ENCODE measurements at regions not wholly inside any gene's neighbourhood (a gene's known extent, or its start where the extent isn't known, plus 50 kb on each side); places are given as distances from the start of the nearest gene placed in this dataset.

DNA sequence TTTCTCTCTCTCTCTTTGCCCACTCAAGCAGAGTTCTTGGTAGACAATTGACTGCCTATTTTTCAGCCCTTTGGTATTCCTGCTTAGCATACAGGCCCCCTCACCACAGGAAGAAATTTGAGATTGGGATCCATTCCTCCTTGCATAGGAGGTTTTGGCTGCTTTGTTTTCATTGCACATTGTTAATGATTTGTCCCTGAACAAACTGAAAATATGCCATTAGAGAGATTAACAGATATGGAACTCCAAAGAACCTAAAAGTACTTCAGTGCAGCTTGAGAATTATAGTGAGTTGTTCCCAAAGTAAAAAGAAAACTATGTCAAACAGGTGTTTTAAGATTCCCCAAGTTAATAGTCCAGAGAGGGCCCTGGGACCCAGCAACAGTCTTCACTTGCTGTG is 200.0 kb downstream of the TTLL7 start:
- Histone ChIP-seq H3K4me3 (ENCODE audit: low read length in 2 of 2) (no peak overlapping the region), H3K4me1 (ENCODE audit: control insufficient read depth in 2 of 2, insufficient read depth in 2 of 2, low read length in 2 of 2) (no peaks in the 10 kb centered on the region), H3K9me3 (ENCODE audit: control insufficient read depth in 2 of 2, insufficient read depth in 1 of 2, low read length in 1 of 2) (no peaks in the 10 kb centered on the region), H3K27me3 (ENCODE audit: control insufficient read depth in 2 of 2, insufficient read depth in 1 of 2, low read length in 1 of 2) (no peaks in the 10 kb centered on the region), H3K27ac (ENCODE audit: low read depth in 1 of 2, low read length in 1 of 2) (no peak overlapping the region), H3K36me3 (ENCODE audit: control insufficient read depth in 2 of 2, insufficient read depth in 2 of 2, low read length in 1 of 2) (no peaks in the 10 kb centered on the region)
- no peak for DNase-seq (ENCODE audit: low read depth in 6 of 9, low spot score in 9 of 9)

DNA sequence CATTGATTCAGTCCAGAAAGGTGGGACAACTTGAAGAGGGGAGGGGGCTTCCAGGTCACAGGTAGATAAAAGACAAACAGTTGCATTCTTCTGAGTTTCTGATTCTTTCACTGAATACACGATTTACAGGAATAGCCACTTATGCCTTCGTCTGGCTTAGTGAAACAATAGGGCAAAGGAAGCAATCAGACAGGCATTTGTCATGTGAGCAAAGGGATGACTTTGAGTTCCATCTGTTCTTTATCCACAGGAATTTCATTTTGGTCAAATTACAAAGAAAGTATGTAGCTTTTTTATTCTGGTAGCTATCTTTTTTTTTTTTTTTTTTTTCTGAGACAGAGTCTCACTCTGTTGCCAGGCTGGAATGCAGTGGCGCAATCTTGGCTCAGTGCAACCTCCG is 202.5 kb downstream of the TTLL7 start:
- Histone ChIP-seq H3K4me3 (ENCODE audit: low read length in 2 of 2) (no peak overlapping the region), H3K36me3 (ENCODE audit: control insufficient read depth in 2 of 2, insufficient read depth in 2 of 2, low read length in 1 of 2) (no peaks in the 10 kb centered on the region), H3K9me3 (ENCODE audit: control insufficient read depth in 2 of 2, insufficient read depth in 1 of 2, low read length in 1 of 2) (no peaks in the 10 kb centered on the region), H3K27ac (ENCODE audit: low read depth in 1 of 2, low read length in 1 of 2) (no peak overlapping the region), H3K27me3 (ENCODE audit: control insufficient read depth in 2 of 2, insufficient read depth in 1 of 2, low read length in 1 of 2) (no peaks in the 10 kb centered on the region), H3K4me1 (ENCODE audit: control insufficient read depth in 2 of 2, insufficient read depth in 2 of 2, low read length in 2 of 2) (no peaks in the 10 kb centered on the region)
- DNase-seq (ENCODE audit: low read depth in 6 of 9, low spot score in 9 of 9) = no peak
- 97% methylated on average over 4 of the region's 4 CpGs for WGBS

DNA sequence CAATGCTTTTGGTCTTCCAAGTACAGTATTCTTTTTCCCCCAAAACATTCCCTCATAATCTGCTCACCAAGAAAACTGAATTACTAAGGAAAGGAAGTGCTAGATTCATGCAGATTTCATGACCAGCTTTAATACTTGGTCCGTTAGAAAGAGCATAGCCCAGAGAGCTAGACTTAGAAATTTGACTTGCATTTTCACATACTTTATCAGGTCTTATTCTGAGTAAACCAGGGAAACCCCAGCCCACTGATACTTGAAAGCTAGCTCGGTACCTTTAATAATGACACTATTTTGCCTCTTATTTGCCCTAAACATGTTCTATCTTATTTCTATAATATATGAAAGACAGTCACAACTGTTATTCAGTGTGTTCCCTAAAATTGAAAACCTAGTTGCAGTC is 204.5 kb downstream of the TTLL7 start:
- Histone ChIP-seq H3K9me3 (ENCODE audit: control insufficient read depth in 2 of 2, insufficient read depth in 1 of 2, low read length in 1 of 2) (no peaks in the 10 kb centered on the region), H3K27ac (ENCODE audit: low read depth in 1 of 2, low read length in 1 of 2) (no peak overlapping the region), H3K4me3 (ENCODE audit: low read length in 2 of 2) (no peak overlapping the region), H3K27me3 (ENCODE audit: control insufficient read depth in 2 of 2, insufficient read depth in 1 of 2, low read length in 1 of 2) (no peaks in the 10 kb centered on the region), H3K36me3 (ENCODE audit: control insufficient read depth in 2 of 2, insufficient read depth in 2 of 2, low read length in 1 of 2) (no peaks in the 10 kb centered on the region), H3K4me1 (ENCODE audit: control insufficient read depth in 2 of 2, insufficient read depth in 2 of 2, low read length in 2 of 2) (no peaks in the 10 kb centered on the region)
- 95% methylated on average over 2 of the region's 2 CpGs for WGBS
- DNase-seq (ENCODE audit: low read depth in 6 of 9, low spot score in 9 of 9) = no peak

DNA sequence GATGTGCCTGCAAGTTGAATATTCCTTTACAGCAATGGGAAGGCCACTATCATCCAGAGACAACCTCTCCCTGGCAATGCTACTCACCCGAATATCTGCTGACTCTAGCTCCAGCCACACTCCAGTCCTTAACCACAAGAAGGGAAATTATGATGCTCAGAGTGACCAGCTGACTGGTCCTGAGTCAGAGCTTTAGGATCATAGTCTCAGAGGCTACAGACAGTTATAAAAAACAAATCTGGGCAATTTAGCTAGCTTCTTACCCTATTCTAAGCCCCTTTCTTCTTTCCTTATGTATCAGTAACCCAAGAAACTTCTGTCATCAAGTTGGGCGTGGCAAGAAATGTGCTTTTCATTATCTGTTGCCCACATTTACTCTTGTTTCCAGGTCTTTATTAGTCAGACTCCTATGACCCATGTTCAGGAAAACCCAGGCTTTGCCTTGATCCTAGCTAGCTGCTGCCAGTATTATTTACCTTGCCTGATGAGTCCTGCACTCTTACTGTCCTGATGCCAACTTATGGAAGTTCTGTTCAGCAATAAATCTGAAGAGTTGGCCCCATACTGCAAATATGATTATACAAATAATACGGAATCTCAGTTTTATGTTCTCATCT is 207.0 kb downstream of the TTLL7 start:
- H3K4me3 ChIP-seq (ENCODE audit: low read length in 2 of 2) = no peak overlapping the region
- DNase-seq (ENCODE audit: low read depth in 6 of 9, low spot score in 9 of 9) = no peak
- H3K27me3 ChIP-seq (ENCODE audit: control insufficient read depth in 2 of 2, insufficient read depth in 1 of 2, low read length in 1 of 2) = no peaks in the 10 kb centered on the region
- no peak overlapping the region for H3K27ac ChIP-seq (ENCODE audit: low read depth in 1 of 2, low read length in 1 of 2)
- H3K4me1 ChIP-seq (ENCODE audit: control insufficient read depth in 2 of 2, insufficient read depth in 2 of 2, low read length in 2 of 2) = no peaks in the 10 kb centered on the region
- WGBS = 96% methylated on average over 3 of the region's 3 CpGs
- H3K36me3 ChIP-seq (ENCODE audit: control insufficient read depth in 2 of 2, insufficient read depth in 2 of 2, low read length in 1 of 2) = no peaks in the 10 kb centered on the region
- H3K9me3 ChIP-seq (ENCODE audit: control insufficient read depth in 2 of 2, insufficient read depth in 1 of 2, low read length in 1 of 2) = no peaks in the 10 kb centered on the region

DNA sequence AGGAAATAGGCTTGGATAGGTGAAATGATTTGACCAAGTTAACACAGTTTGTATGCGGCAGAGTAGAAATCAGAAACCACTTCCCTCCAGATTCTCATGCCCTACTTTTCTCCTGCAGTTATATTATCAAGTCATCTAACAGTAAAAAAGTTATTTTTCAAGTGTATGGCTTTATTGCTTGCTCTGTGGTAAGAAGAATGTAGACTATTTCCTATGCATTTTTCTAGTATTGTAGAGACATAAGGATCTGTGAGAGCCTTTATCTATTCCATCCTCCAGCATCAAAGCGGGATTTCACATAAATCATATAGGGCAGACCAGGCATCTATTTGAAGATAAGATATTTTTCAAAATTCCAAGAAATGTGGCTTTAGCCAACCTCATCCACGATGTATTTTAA is 208.5 kb downstream of the TTLL7 start:
- Histone ChIP-seq H3K27me3 (ENCODE audit: control insufficient read depth in 2 of 2, insufficient read depth in 1 of 2, low read length in 1 of 2) (no peaks in the 10 kb centered on the region), H3K27ac (ENCODE audit: low read depth in 1 of 2, low read length in 1 of 2) (no peak overlapping the region), H3K4me1 (ENCODE audit: control insufficient read depth in 2 of 2, insufficient read depth in 2 of 2, low read length in 2 of 2) (no peaks in the 10 kb centered on the region), H3K4me3 (ENCODE audit: low read length in 2 of 2) (no peak overlapping the region), H3K36me3 (ENCODE audit: control insufficient read depth in 2 of 2, insufficient read depth in 2 of 2, low read length in 1 of 2) (no peaks in the 10 kb centered on the region), H3K9me3 (ENCODE audit: control insufficient read depth in 2 of 2, insufficient read depth in 1 of 2, low read length in 1 of 2) (no peaks in the 10 kb centered on the region)
- 91% methylated on average over 3 of the region's 3 CpGs for WGBS
- DNase-seq (ENCODE audit: low read depth in 6 of 9, low spot score in 9 of 9) = peak in 1 of 9 donors; percentile 24

DNA sequence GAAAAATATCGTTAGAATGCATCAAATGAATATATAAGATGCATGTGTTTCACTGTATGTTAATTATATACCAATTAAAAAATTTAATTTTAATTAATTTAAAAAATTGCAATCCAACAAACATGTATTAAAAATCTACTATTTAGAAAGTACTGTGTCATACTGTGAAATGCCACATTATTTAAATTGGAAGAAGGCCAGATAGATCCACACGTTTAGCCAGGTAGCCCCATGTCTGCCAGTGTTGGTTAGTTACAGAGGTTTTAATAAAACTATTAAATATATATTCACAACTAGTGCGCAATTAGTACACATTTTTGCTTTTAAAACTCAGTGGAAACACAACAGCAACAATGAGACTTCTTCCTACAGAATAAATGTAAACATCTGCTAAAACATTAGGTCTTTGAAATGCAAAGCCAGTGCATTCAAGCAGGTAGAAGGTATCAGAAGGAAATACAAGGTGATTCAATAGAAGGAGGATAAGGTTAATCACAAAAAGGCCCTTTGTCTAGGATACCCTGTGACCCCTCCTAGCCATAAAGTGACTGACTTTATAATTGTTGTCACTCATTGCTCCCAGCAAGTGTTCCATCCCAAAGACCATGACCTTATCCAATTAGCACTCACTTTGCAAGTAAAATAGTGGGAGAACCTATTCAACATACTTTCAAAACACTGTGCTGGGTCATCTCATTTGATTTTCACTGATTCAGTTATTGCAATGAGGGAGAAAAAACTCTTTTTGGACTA is 211.5 kb downstream of the TTLL7 start:
- WGBS = 97% methylated on average over 3 of the region's 3 CpGs
- H3K27me3 ChIP-seq (ENCODE audit: control insufficient read depth in 2 of 2, insufficient read depth in 1 of 2, low read length in 1 of 2) = no peaks in the 10 kb centered on the region
- DNase-seq (ENCODE audit: low read depth in 6 of 9, low spot score in 9 of 9) = no peak

DNA sequence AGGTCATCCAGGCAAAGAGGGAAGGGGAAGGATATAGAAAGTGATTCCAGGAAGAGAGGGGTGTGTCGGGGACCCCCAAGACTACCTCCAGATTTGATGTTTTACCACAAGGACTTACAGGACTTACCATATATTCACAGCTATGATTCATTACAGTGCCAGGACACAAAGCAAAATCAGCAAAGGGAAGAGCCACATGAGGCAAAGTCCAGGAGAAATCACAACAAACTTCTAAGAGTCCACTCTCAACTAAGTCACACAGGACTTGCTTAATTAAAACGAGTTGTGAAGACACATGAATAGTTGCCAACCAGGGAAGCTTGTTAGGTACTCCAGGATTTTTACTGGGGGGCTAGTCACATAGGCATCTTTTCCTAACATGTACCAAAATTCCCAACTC is 217.3 kb downstream of the TTLL7 start:
- Histone ChIP-seq H3K4me3 (ENCODE audit: low read length in 2 of 2) (no peak overlapping the region), H3K9me3 (ENCODE audit: control insufficient read depth in 2 of 2, insufficient read depth in 1 of 2, low read length in 1 of 2) (no peaks in the 10 kb centered on the region), H3K4me1 (ENCODE audit: control insufficient read depth in 2 of 2, insufficient read depth in 2 of 2, low read length in 2 of 2) (no peaks in the 10 kb centered on the region), H3K27me3 (ENCODE audit: control insufficient read depth in 2 of 2, insufficient read depth in 1 of 2, low read length in 1 of 2) (no peaks in the 10 kb centered on the region), H3K36me3 (ENCODE audit: control insufficient read depth in 2 of 2, insufficient read depth in 2 of 2, low read length in 1 of 2) (no peaks in the 10 kb centered on the region), H3K27ac (ENCODE audit: low read depth in 1 of 2, low read length in 1 of 2) (no peak overlapping the region)
- WGBS = 91% methylated on average over 2 of the region's 2 CpGs
- DNase-seq (ENCODE audit: low read depth in 6 of 9, low spot score in 9 of 9) = no peak

More for the DNA sequence above, 211.5 kb downstream of the TTLL7 start:
- Histone ChIP-seq H3K4me3 (ENCODE audit: low read length in 2 of 2) (no peak overlapping the region), H3K27ac (ENCODE audit: low read depth in 1 of 2, low read length in 1 of 2) (no peak overlapping the region), H3K9me3 (ENCODE audit: control insufficient read depth in 2 of 2, insufficient read depth in 1 of 2, low read length in 1 of 2) (no peaks in the 10 kb centered on the region), H3K4me1 (ENCODE audit: control insufficient read depth in 2 of 2, insufficient read depth in 2 of 2, low read length in 2 of 2) (no peaks in the 10 kb centered on the region), H3K36me3 (ENCODE audit: control insufficient read depth in 2 of 2, insufficient read depth in 2 of 2, low read length in 1 of 2) (no peaks in the 10 kb centered on the region)

DNA sequence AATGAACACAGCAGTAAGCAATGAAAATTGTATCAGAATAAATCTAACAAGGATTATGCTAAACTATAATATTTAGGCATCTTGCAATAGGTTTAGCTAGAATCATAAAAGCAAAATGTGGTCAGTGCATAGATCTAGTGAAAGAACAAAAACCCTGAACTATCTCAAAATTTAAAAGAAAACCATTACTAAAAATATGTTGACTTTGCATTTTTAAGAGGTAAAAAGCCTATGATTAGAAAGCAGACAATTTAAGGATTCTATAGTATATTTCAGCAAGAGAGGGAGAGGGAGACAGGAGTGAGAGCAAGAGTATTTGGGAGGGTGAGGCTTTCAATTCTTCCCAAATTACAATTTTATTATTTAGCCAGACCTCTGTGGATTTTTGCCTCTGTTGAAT is 219.4 kb downstream of the TTLL7 start:
- DNase-seq (ENCODE audit: low read depth in 6 of 9, low spot score in 9 of 9) = no peak
- no peak overlapping the region for H3K4me3 ChIP-seq (ENCODE audit: low read length in 2 of 2)

DNA sequence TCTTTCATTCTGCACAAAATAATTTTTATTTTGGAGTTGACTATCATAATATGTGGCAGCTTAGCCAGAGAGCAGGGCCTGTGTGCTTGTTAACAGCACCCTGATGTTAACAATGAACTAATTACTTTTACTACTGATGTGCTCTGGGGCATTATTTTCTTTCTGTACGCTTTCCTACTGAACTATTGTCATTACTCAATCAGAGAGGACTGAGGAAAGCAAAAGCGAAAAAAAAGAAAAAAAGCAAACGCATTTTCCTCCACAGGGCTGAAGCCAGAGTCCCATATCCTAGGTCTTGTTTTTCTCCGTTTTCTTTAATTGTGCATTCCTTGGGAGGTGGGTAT is 221.2 kb downstream of the TTLL7 start:
- no peak for DNase-seq (ENCODE audit: low read depth in 6 of 9, low spot score in 9 of 9)
- H3K9me3 ChIP-seq (ENCODE audit: control insufficient read depth in 2 of 2, insufficient read depth in 1 of 2, low read length in 1 of 2) = no peaks in the 10 kb centered on the region
- no peaks in the 10 kb centered on the region for H3K27me3 ChIP-seq (ENCODE audit: control insufficient read depth in 2 of 2, insufficient read depth in 1 of 2, low read length in 1 of 2)
- no peak overlapping the region for H3K4me3 ChIP-seq (ENCODE audit: low read length in 2 of 2)
- WGBS = 97% methylated on average over 4 of the region's 4 CpGs
- H3K27ac ChIP-seq (ENCODE audit: low read depth in 1 of 2, low read length in 1 of 2) = no peak overlapping the region
- no peaks in the 10 kb centered on the region for H3K4me1 ChIP-seq (ENCODE audit: control insufficient read depth in 2 of 2, insufficient read depth in 2 of 2, low read length in 2 of 2)
- no peaks in the 10 kb centered on the region for H3K36me3 ChIP-seq (ENCODE audit: control insufficient read depth in 2 of 2, insufficient read depth in 2 of 2, low read length in 1 of 2)

More for the DNA sequence above, 219.4 kb downstream of the TTLL7 start:
- no peak overlapping the region for H3K27ac ChIP-seq (ENCODE audit: low read depth in 1 of 2, low read length in 1 of 2)
- no peaks in the 10 kb centered on the region for H3K27me3 ChIP-seq (ENCODE audit: control insufficient read depth in 2 of 2, insufficient read depth in 1 of 2, low read length in 1 of 2)
- no peaks in the 10 kb centered on the region for H3K9me3 ChIP-seq (ENCODE audit: control insufficient read depth in 2 of 2, insufficient read depth in 1 of 2, low read length in 1 of 2)
- no peaks in the 10 kb centered on the region for H3K36me3 ChIP-seq (ENCODE audit: control insufficient read depth in 2 of 2, insufficient read depth in 2 of 2, low read length in 1 of 2)
- H3K4me1 ChIP-seq (ENCODE audit: control insufficient read depth in 2 of 2, insufficient read depth in 2 of 2, low read length in 2 of 2) = no peaks in the 10 kb centered on the region
